ENCODE measurements at regions not wholly inside any gene's neighbourhood (a gene's known extent, or its start where the extent isn't known, plus 50 kb on each side); places are given as distances from the start of the nearest gene placed in this dataset.

DNA sequence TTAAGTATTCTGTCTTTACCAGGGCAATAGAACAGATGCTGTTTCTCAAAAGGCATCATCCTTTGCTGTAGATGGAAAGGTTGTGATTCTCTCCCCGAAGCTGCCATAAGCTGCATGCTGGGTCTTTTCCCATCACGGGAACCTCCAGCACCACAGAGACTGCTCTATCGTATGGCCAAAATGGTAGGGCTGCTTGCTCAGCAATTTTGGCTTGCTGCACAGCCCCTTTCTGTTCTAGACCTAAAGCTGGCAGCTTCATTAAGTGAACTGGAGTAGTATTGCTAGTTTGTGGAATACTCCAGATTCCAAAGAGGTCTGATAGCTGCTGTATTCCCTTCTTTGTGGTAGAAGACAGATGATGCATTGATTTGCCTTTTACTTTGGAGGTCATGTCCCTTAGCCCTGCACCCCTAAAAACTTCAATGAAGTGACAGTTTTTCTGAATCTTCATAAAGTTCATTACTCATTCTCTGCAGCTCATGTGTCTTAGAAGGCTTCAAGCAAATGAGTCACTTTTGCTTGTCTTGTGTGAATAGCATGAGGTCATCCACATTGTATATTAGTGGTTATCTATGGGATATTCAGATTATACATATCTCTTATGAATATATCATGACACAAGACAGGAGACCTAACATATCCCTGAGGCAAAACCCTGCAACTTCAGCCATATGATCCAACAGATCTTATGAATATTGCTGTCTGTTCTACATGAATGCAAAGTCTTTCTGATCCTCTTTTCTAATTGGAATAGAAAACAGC lies 245.3 kb downstream of the FAM76B start:
- DNase-seq (no peak), ATAC-seq (no peak)
- no peak for TF ChIP-seq CTCF (IDR thresholded peaks at IDR 0.05)
- no peak for TF ChIP-seq POLR2A (IDR thresholded peaks at IDR 0.05)
- intact Hi-C loops (cut with DNase I) = no loop called here
- H3K27me3 ChIP-seq = no peaks in the 10 kb centered on the region
- H3K4me3 ChIP-seq = no peak overlapping the region
- WGBS (ENCODE audit: insufficient coverage, low coverage, low lambda C conversion rate, missing lambda C conversion rate) = 91% methylated on average over 3 of the region's 3 CpGs
- no peaks in the 10 kb centered on the region for H3K36me3 ChIP-seq
- no peak overlapping the region for H3K27ac ChIP-seq
- H3K4me1 ChIP-seq = no peaks in the 10 kb centered on the region
- no peaks in the 10 kb centered on the region for H3K9me3 ChIP-seq

- Histone ChIP-seq H3K9me3 (no peaks in the 10 kb centered on the region), H3K36me3 (no peaks in the 10 kb centered on the region), H3K27me3 (no peaks in the 10 kb centered on the region), H3K27ac (no peak overlapping the region), H3K4me3 (no peak overlapping the region), H3K4me1 (no peaks in the 10 kb centered on the region)
- DNase-seq (no peak), ATAC-seq (no peak)
- intact Hi-C loops (cut with DNase I) = no loop called here
- 89% methylated on average over 1 of the region's 2 CpGs for WGBS (ENCODE audit: insufficient coverage, low coverage, low lambda C conversion rate, missing lambda C conversion rate)
- TF ChIP-seq POLR2A (IDR thresholded peaks at IDR 0.05) (no peak), CTCF (IDR thresholded peaks at IDR 0.05) (no peak)
Measured at GRCh38 chr11:95542868-95543551, 246.6 kb downstream of the FAM76B start.

DNA sequence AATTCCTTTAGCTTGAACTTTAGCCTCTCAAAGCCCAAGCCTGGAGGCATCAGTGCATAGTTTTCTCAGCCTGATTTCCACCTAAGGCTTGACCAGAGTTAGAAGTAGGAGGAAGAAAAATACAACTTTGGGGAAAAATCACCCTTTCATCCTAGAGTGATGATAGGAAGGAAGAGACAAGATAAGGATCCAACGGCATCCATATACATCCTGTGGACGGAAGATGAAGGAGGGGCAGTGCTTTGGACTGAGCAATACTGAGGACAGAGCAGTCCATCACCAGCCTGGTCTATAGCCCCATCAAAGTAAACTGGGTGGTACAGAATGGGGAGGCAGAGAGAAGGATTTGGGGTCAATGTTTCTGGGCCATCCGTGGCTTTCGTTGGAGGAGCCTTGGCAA lies 247.9 kb downstream of the FAM76B start:
- 78% methylated on average over 3 of the region's 4 CpGs for WGBS (ENCODE audit: insufficient coverage, low coverage, low lambda C conversion rate, missing lambda C conversion rate)
- Histone ChIP-seq H3K27me3 (no peaks in the 10 kb centered on the region), H3K4me1 (no peaks in the 10 kb centered on the region), H3K36me3 (no peaks in the 10 kb centered on the region), H3K4me3 (no peak overlapping the region), H3K9me3 (no peaks in the 10 kb centered on the region), H3K27ac (no peak overlapping the region)
- intact Hi-C loops (cut with DNase I) = no loop called here
- no peak for DNase-seq
- TF ChIP-seq POLR2A (IDR thresholded peaks at IDR 0.05) (no peak), CTCF (IDR thresholded peaks at IDR 0.05) (no peak)
- no peak for ATAC-seq

DNA sequence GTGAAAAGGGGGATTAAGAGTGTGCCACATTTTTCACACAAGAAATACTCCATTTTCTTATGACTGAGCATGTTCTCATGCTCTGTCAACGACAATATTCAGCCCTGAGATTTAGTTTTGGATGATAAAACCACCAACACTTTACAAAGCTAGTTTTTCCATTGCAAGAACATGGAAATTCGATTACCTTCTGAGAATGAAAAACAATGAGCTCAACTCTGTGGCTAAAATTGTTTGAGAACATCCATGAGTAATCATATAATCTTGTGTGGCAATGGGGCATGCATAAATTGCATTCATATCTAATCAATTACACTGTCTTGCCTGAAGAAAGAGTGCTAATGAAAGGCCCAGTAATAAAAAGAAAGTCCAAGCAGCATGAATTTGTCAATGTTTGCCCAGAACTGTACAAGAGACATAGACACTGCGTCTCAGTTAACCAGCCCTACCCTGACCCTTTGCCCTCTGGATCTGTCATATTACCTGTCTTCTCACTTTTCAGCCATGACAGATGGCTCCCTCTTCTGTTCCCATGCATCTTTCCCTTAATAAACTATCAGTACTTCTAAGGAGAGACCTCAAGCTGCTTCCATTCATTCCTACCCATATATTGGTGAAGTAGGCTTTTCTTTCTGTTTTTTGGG lies 253.4 kb downstream of the FAM76B start:
- H3K36me3 ChIP-seq = no peaks in the 10 kb centered on the region
- WGBS (ENCODE audit: insufficient coverage, low coverage, low lambda C conversion rate, missing lambda C conversion rate) = 65% methylated on average over 3 of the region's 3 CpGs
- H3K27me3 ChIP-seq = no peaks in the 10 kb centered on the region
- no peaks in the 10 kb centered on the region for H3K9me3 ChIP-seq
- no peak for DNase-seq
- TF ChIP-seq POLR2A (IDR thresholded peaks at IDR 0.05) = no peak
- TF ChIP-seq CTCF (IDR thresholded peaks at IDR 0.05) = no peak
- H3K4me3 ChIP-seq = no peak overlapping the region
- intact Hi-C loops (cut with DNase I) = no loop called here
- no peak overlapping the region for H3K27ac ChIP-seq
- no peak for ATAC-seq
- H3K4me1 ChIP-seq = no peaks in the 10 kb centered on the region

Data from right lobe of liver (tissue), 6 donors.